Loucy (cell line): ENCODE measurements at regions not wholly inside any gene's neighbourhood (a gene's known extent, or its start where the extent isn't known, plus 50 kb on each side); places are given as distances from the start of the nearest gene placed in this dataset.

ENCODE experiments used
- CTCF ChIP-seq: fragments of 200-600 bp; sonication (generic); conservative IDR thresholded peaks from 2 replicates; pipeline ENCODE4 v1.5.1; 2014; ENCODE audit warnings: mild to moderate bottlenecking, antibody characterized with exemption, low read length
- EZH2phosphoT487 ChIP-seq: fragments of 200-600 bp; IDR thresholded peaks from 2 replicates; pipeline ENCODE4 v1.6.1; 2018; ENCODE audit warnings: antibody characterized with exemption, mild to moderate bottlenecking, moderate library complexity, borderline replicate concordance

GRCh38 chr1:2854151-2854550 is 52.7 kb upstream of the TTC34 start:
- no peak for TF ChIP-seq CTCF
- no peak for TF ChIP-seq EZH2phosphoT487
